HG03432 (cell line): ENCODE measurements at regions not wholly inside any gene's neighbourhood (a gene's known extent, or its start where the extent isn't known, plus 50 kb on each side); places are given as distances from the start of the nearest gene placed in this dataset.
"Not testable (repeated sequence)": the region's sequence is repeated elsewhere in the genome, so short reads cannot be mapped to it uniquely, and the experiment has no call there.

ENCODE experiments used
- ATAC-seq: cut with Tn5 transposase; IDR thresholded peaks from one replicate; pipeline ENCODE4 v1.9.1; 2021; ENCODE audit warnings: mild to moderate bottlenecking, moderate library complexity; ENCODE audit not compliant: unreplicated experiment

GRCh38 chr4:106530024-106530361 is 161.4 kb upstream of the GIMD1 start:
- no peak for ATAC-seq

GRCh38 chr4:106529348-106530023 is 160.9 kb upstream of the GIMD1 start:
- ATAC-seq, result no peak

DNA sequence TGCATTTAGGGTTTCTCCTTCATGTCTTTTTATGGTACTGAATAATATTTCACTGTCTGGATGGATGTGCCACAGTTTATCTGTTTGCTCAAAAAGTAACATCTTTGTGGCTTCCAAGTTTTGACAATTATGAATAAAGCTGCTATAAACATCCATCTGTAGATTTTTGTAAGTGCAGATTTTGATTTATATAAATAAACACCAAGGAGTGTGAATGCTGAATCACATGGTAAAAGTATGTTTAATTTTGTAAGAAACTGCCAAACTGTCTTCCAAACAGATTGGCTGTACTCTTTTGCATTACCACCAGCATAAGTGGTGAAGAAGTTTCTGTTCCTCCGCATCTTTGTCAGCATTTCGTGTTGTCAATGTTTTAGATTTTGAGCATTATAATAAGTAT is 158.7 kb upstream of the GIMD1 start:
- ATAC-seq, result no peak

- not testable (repeated sequence) for ATAC-seq
Observed at GRCh38 chr4:106525425-106525824, 156.8 kb upstream of the GIMD1 start.

DNA sequence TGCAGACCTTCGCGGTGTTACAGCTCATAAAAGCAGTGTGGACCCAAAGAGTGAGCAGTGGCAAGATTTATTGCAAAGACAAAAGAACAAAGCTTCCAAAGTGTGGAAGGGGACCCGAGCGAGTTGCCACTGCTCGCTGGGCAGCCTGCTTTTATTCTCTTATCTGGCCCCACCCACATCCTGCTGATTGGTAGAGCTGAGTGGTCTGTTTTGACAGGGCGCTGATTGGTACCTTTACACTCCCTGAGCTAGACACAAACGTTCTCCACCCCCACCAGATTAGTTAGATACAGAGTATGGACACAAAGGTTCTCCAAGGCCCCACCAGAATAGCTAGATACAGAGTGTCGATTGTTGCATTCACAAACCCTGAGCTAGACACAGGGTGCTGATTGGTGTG is 156.2 kb upstream of the GIMD1 start:
- ATAC-seq, result not testable (repeated sequence)

DNA sequence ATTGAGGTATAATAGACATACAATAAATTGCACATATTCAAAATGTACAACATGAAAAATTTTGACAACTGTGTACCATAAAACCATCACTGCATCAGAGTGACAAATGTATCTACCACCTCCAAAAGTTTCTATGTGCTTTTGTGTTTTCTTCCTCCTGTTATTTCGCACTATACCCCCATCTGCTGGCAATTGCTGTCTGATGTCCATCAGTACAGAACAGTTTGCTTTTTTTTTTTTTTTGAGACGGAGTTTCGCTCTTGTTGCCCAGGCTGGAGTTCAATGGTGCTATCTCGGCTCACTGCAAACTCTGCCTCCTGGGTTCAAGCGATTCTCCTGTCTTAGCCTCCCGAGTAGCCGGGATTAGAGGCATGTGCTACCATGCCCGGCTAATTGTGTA is 154.3 kb upstream of the GIMD1 start:
- ATAC-seq, result no peak

- ATAC-seq, result no peak
Observed at GRCh38 chr4:106512706-106513105, 144.1 kb upstream of the GIMD1 start.

DNA sequence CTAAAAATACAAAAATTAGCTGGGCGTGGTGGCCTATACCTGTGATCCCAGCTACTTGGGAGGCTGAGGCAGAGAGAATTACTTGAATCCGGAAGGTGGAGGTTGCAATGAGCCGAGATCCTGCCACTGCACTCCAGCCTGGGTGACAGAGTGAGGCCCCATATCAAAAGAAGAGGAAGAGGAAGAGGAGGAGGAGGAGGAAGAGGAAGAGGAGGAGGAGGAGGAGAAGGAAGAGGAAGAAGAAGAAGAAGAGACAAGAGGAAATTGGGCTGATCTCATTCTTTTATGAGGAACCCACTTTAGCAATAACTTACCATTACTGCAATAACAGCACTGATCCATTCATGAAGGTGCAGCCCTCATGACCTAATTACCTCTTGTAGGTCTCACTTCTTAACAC is 138.9 kb upstream of the GIMD1 start:
- ATAC-seq, result no peak

GRCh38 chr4:106503116-106504050 is 134.8 kb upstream of the GIMD1 start:
- ATAC-seq, result no peak

GRCh38 chr4:106502106-106502699 is 133.6 kb upstream of the GIMD1 start:
- ATAC-seq, result peak; percentile 91

DNA sequence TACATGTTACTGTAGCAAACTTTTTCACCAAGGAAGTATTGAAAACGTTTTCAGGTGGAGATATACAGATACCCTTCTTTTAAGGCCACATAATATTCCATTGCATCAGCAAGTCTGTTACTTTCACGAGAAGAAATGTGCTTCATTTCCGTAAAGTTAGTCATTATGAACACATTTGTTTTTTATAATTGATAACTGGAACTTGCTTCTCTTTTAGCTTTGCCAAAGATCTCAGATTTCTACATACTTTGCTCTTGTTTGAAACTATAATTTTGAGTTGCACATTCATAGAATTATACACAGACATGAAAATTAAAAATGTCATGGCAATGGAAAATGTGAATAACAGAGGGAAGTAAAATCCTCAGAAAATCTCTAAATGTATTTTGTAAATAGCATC is 128.7 kb upstream of the GIMD1 start:
- ATAC-seq, result no peak

DNA sequence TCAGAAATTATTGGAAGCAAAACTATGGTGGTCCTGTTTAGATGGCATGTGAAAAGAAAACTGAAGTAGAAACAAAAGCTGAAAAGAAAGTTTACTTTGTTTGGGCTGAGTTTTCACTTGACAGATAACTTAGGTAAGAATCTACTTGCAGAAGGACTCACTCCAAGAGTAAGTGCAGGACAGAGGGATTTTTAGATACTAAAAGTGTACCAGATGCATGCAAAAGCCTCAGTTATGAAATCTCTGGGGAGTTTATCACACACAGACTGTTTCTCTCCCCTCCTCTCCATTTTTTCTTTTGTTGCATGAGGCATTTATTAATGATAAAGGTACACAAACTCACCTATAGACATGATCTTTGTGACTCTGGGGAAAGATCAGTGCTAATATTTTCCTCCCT is 127.5 kb upstream of the GIMD1 start:
- no peak for ATAC-seq

DNA sequence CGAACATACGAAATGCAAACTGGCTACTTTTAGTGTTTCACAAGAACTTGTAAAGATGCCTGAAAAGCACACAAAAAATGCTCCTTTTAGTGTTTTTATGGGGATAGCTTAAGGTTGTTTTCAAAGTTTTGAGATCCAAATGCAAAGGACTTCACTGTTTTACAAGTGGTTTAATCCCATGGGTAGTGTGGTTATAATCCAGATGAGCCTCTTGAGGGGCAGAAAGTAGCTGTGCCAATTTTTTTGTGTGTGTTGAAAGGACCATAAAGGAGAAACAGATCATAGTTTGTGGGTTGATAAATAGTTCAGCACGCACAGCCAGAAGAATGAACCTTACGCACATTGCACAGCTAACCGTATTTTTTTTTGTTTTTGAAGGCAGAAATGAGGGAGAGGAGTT is 126.9 kb upstream of the GIMD1 start:
- no peak for ATAC-seq

DNA sequence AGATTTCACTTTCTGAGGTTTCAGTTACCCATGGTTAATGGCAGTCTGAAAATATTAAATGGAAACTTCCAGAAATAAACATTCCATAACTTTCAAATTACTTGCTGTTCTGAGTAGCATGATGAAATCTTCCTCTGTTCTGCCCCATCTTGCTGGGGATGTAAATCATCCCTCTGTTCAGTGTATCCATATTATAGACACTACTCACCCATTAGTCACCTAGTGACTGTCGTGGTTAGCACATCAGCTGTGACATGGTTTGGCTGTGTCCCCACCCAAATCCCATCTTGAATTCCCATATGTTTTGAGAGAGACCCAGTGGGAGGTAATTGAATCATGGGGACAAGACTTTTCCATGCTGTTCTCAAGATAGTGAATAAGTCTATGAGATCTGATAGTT is 125.5 kb upstream of the GIMD1 start:
- ATAC-seq, result no peak

GRCh38 chr4:106493086-106493485 is 124.5 kb upstream of the GIMD1 start:
- no peak for ATAC-seq

GRCh38 chr4:106486533-106486932 is 118.0 kb upstream of the GIMD1 start:
- ATAC-seq, result no peak

DNA sequence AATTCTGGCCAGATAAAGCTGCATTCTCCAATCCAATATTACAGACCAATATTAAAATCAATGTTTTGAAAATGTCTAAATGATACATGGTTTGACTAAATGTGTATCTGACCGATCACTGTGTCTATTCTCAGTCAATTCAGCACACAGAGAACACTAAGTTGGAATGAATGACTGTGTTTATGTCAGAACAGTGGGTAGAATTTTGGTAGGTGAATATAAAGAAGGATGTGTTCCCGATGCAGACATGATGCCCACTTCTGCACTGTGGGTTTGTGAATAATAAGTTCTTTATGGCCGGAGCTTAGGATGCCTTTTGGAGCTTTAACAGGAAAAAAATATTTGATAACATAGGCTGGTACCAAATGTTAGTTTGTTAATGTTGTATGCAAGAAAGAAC is 113.2 kb upstream of the GIMD1 start:
- no peak for ATAC-seq

GRCh38 chr4:106478152-106478551 is 109.6 kb upstream of the GIMD1 start:
- ATAC-seq, result no peak

GRCh38 chr4:106476741-106477140 is 108.2 kb upstream of the GIMD1 start:
- no peak for ATAC-seq

- ATAC-seq, result no peak
Observed at GRCh38 chr4:106473515-106473914, 104.9 kb upstream of the GIMD1 start.

DNA sequence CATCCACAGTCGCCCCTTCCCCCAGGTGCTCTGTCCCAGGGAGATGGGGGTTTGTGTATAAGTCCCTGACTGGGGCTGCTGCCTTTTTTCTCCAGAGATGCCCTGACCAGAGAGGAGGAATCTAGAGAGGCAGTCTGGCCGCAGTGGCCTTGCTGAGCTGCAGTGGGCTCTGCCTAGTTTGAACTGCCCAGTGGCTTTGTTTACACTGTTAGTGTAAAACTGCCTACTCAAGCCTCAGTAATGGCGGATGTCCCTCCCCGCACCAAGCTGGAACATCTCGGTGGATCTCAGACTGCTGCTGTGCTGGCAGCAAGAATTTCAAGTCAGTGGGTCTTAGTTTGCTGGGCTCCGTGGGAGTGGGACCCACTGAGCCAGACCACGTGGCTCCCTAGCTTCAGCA is 102.6 kb upstream of the GIMD1 start:
- no peak for ATAC-seq

DNA sequence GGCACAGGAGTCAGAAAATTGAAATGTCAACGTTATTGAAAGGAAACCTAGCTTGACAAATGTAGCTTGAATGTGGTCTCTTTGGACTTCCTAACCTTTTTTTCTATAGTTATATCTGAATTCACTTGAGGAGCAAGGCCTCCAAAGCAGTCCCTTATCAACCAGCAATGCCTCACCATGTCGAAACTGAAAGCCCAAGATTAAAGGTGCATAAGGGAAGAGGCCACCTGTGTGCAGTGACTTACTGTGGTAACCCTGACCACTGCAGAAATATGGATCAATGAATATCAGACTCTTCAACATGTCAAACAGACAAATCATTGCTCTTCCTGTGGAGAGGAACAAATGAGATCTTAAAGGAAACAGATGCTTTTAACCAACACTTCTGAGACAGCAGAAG is 95.0 kb upstream of the GIMD1 start:
- ATAC-seq, result no peak
